NB4 (cell line): ENCODE measurements at regions not wholly inside any gene's neighbourhood (a gene's known extent, or its start where the extent isn't known, plus 50 kb on each side); places are given as distances from the start of the nearest gene placed in this dataset.

ENCODE experiments used
- CTCF ChIP-seq: IDR thresholded peaks from one replicate; pipeline ENCODE4 v1.5.1; 2012; ENCODE audit warnings: low read depth, low read length
- MAX ChIP-seq: IDR thresholded peaks from 2 replicates; pipeline ENCODE4 v1.6.1; 2011; ENCODE audit warnings: low read depth, low read length
- POLR2A ChIP-seq: IDR thresholded peaks from 2 replicates; pipeline ENCODE4 v1.6.1; 2011; ENCODE audit warnings: mild to moderate bottlenecking; ENCODE audit not compliant: insufficient read length; ENCODE audit errors: extremely low read depth

- TF ChIP-seq MAX (no peak), CTCF (no peak), POLR2A (no peak)
Measured at GRCh38 chr5:114565139-114565538, 203.3 kb downstream of the KCNN2 start.
